ENCODE measurements at regions not wholly inside any gene's neighbourhood (a gene's known extent, or its start where the extent isn't known, plus 50 kb on each side); places are given as distances from the start of the nearest gene placed in this dataset.

- Mint-ChIP-seq H3K4me1 (no peaks in the 10 kb centered on the region), H3K36me3 (no peaks in the 10 kb centered on the region), H3K27me3 (ENCODE audit: insufficient read depth, low read depth) (no peaks in the 10 kb centered on the region), H3K4me3 (no peak overlapping the region), H3K27ac (no peak overlapping the region), H3K9me3 (peaks cover 6% of the 10 kb centered on the region)
- H3K27me3 ChIP-seq, result no peaks in the 10 kb centered on the region
- no peaks in the 10 kb centered on the region for H3K36me3 ChIP-seq
- H3F3A ChIP-seq (ENCODE audit: low read depth), result no peaks in the 10 kb centered on the region
- TF ChIP-seq, protein P1, sequence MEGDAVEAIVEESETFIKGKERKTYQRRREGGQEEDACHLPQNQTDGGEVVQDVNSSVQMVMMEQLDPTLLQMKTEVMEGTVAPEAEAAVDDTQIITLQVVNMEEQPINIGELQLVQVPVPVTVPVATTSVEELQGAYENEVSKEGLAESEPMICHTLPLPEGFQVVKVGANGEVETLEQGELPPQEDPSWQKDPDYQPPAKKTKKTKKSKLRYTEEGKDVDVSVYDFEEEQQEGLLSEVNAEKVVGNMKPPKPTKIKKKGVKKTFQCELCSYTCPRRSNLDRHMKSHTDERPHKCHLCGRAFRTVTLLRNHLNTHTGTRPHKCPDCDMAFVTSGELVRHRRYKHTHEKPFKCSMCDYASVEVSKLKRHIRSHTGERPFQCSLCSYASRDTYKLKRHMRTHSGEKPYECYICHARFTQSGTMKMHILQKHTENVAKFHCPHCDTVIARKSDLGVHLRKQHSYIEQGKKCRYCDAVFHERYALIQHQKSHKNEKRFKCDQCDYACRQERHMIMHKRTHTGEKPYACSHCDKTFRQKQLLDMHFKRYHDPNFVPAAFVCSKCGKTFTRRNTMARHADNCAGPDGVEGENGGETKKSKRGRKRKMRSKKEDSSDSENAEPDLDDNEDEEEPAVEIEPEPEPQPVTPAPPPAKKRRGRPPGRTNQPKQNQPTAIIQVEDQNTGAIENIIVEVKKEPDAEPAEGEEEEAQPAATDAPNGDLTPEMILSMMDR (IDR thresholded peaks at IDR 0.05), result no peak
- no peak for TF ChIP-seq EZH2 (IDR thresholded peaks at IDR 0.05)
- no peak for TF ChIP-seq EZH2phosphoT487 (IDR thresholded peaks at IDR 0.05)
- no peaks in the 10 kb centered on the region for H3K9me3 ChIP-seq (ENCODE audit: low read depth)
- H2AFZ ChIP-seq (replicated peaks), result no peak overlapping the region
- no peak for DNase-seq (ENCODE audit: low spot score)
- no peak overlapping the region for H3K4me2 ChIP-seq
- H3K79me2 ChIP-seq (ENCODE audit: low read depth), result no peaks in the 10 kb centered on the region
- no peaks in the 10 kb centered on the region for H3K4me1 ChIP-seq
- no peak overlapping the region for H3K27ac ChIP-seq
- H3K9ac ChIP-seq, result no peak overlapping the region
- H4K20me1 ChIP-seq (ENCODE audit: low read depth), result no peaks in the 10 kb centered on the region
- H3K4me3 ChIP-seq, result no peak overlapping the region
Observed at GRCh38 chrX:131394384-131394783, 105.3 kb upstream of the IGSF1 start.

GRCh38 chrX:131397891-131398290, 108.8 kb upstream of the IGSF1 start:
- Histone ChIP-seq H3K27me3 (no peaks in the 10 kb centered on the region), H3K9me3 (ENCODE audit: low read depth) (no peaks in the 10 kb centered on the region), H3K4me2 (no peak overlapping the region), H3K9ac (no peak overlapping the region), H3K4me3 (no peak overlapping the region), H3K4me1 (no peaks in the 10 kb centered on the region), H2AFZ (replicated peaks) (no peak overlapping the region), H3K79me2 (ENCODE audit: low read depth) (no peaks in the 10 kb centered on the region), H3K36me3 (no peaks in the 10 kb centered on the region), H3F3A (ENCODE audit: low read depth) (no peaks in the 10 kb centered on the region), H4K20me1 (ENCODE audit: low read depth) (no peaks in the 10 kb centered on the region), H3K27ac (no peak overlapping the region)
- no peaks in the 10 kb centered on the region for H3K9me3 Mint-ChIP-seq
- no peak for TF ChIP-seq EZH2phosphoT487 (IDR thresholded peaks at IDR 0.05)
- TF ChIP-seq, protein P1 (IDR thresholded peaks at IDR 0.05), result no peak
- TF ChIP-seq EZH2 (IDR thresholded peaks at IDR 0.05), result no peak
- H3K4me1 Mint-ChIP-seq, result no peaks in the 10 kb centered on the region
- H3K27ac Mint-ChIP-seq, result no peak overlapping the region
- H3K4me3 Mint-ChIP-seq, result no peak overlapping the region
- no peak for DNase-seq (ENCODE audit: low spot score)
- no peaks in the 10 kb centered on the region for H3K27me3 Mint-ChIP-seq (ENCODE audit: insufficient read depth, low read depth)
- no peaks in the 10 kb centered on the region for H3K36me3 Mint-ChIP-seq

- Histone ChIP-seq H3K27ac (no peak overlapping the region), H3K4me2 (no peak overlapping the region), H4K20me1 (ENCODE audit: low read depth) (no peaks in the 10 kb centered on the region), H3K9me3 (ENCODE audit: low read depth) (no peaks in the 10 kb centered on the region), H3K27me3 (no peaks in the 10 kb centered on the region), H2AFZ (replicated peaks) (no peak overlapping the region), H3K4me1 (no peaks in the 10 kb centered on the region), H3K36me3 (no peaks in the 10 kb centered on the region), H3K9ac (no peak overlapping the region), H3F3A (ENCODE audit: low read depth) (no peaks in the 10 kb centered on the region), H3K4me3 (no peak overlapping the region), H3K79me2 (ENCODE audit: low read depth) (no peaks in the 10 kb centered on the region)
- Mint-ChIP-seq H3K4me3 (no peak overlapping the region), H3K27ac (no peak overlapping the region), H3K27me3 (ENCODE audit: insufficient read depth, low read depth) (no peaks in the 10 kb centered on the region), H3K4me1 (no peaks in the 10 kb centered on the region), H3K9me3 (no peaks in the 10 kb centered on the region), H3K36me3 (no peaks in the 10 kb centered on the region)
- no peak for DNase-seq (ENCODE audit: low spot score)
- TF ChIP-seq EZH2 (IDR thresholded peaks at IDR 0.05) (no peak), EZH2phosphoT487 (IDR thresholded peaks at IDR 0.05) (no peak)
- TF ChIP-seq, protein P1 (IDR thresholded peaks at IDR 0.05), result no peak
Observed at GRCh38 chrX:131399678-131400428, 110.7 kb upstream of the IGSF1 start.

All from neural progenitor cell (in vitro differentiated cells).